ENCODE measurements at regions not wholly inside any gene's neighbourhood (a gene's known extent, or its start where the extent isn't known, plus 50 kb on each side); places are given as distances from the start of the nearest gene placed in this dataset. TPM values are rescaled to one million over a fixed set of nuclear protein-coding genes. Genes with fewer than 3 reads are reported as not detected.

- ATAC-seq (ENCODE audit: insufficient read depth, low FRiP score), result no peak
These were observed 49.9 kb upstream of the TEX13D start for GRCh38 chrX:124282580-124282979.

More at GRCh38 chrX:124282580-124282979, 49.9 kb upstream of the TEX13D start:
- Histone ChIP-seq H3K4me3 (no peak overlapping the region), H3K9me3 (ENCODE audit: control insufficient read depth in 4 of 4, insufficient read depth in 3 of 4, low read length in 3 of 4) (no peaks in the 10 kb centered on the region), H3K27ac (ENCODE audit: low read depth in 1 of 2, low read length in 1 of 2) (no peak overlapping the region), H3K27me3 (ENCODE audit: control insufficient read depth in 3 of 3, insufficient read depth in 3 of 3, low read length in 2 of 3) (no peaks in the 10 kb centered on the region), H3K4me1 (ENCODE audit: control insufficient read depth in 5 of 5, insufficient read depth in 5 of 5, low read length in 5 of 5) (no peaks in the 10 kb centered on the region), H3K36me3 (ENCODE audit: control insufficient read depth in 4 of 4, insufficient read depth in 4 of 4, low read length in 4 of 4) (no peaks in the 10 kb centered on the region), H3K9ac (ENCODE audit: insufficient read depth in 1 of 2, low read length in 2 of 2) (no peak overlapping the region)
- no peak for DNase-seq
- no peak for TF ChIP-seq CTCF (IDR thresholded peaks at IDR 0.05; ENCODE audit: control extremely low read depth, extremely low read depth)
- WGBS, 2 donors, result 67 to 91% methylated on average over 2 of the region's 2 CpGs

Small RNA genes in the stretch of these regions (small RNA-seq; reads per million reads assigned to genes)
- gene RF00561 (ENCODE audit: low replicate concordance), result not detected

All from lung (tissue), 12 donors.